ENCODE measurements at regions not wholly inside any gene's neighbourhood (a gene's known extent, or its start where the extent isn't known, plus 50 kb on each side); places are given as distances from the start of the nearest gene placed in this dataset.

- DNase-seq (ENCODE audit: low read depth, low spot score): no peak
These were observed 209.8 kb upstream of the POU2AF2 start for GRCh38 chr11:111035746-111036145.

- DNase-seq (ENCODE audit: low read depth, low spot score): no peak
These were observed 219.3 kb upstream of the POU2AF2 start for GRCh38 chr11:111026241-111026640.

DNA sequence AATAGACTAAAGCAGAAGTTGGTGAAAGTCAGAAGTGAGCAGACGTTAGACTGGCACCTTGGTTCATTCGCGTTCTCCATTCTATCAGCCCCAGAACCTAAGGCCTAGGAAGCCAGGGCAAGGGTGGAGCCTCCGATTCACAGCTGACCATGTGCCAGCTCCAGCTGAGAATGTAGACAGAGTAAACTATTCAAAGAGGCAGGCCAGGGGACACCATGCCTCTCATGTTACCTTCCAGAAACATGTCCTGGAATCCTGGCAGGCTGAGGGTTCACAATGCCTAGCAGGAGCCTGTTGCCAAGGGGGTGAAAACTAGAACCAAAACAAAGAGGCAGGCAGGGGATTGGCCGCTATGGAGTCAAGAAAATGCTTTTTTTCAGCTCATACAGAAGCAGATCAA lies 224.4 kb upstream of the POU2AF2 start:
- DNase-seq (ENCODE audit: low read depth, low spot score): peak; percentile 6

DNA sequence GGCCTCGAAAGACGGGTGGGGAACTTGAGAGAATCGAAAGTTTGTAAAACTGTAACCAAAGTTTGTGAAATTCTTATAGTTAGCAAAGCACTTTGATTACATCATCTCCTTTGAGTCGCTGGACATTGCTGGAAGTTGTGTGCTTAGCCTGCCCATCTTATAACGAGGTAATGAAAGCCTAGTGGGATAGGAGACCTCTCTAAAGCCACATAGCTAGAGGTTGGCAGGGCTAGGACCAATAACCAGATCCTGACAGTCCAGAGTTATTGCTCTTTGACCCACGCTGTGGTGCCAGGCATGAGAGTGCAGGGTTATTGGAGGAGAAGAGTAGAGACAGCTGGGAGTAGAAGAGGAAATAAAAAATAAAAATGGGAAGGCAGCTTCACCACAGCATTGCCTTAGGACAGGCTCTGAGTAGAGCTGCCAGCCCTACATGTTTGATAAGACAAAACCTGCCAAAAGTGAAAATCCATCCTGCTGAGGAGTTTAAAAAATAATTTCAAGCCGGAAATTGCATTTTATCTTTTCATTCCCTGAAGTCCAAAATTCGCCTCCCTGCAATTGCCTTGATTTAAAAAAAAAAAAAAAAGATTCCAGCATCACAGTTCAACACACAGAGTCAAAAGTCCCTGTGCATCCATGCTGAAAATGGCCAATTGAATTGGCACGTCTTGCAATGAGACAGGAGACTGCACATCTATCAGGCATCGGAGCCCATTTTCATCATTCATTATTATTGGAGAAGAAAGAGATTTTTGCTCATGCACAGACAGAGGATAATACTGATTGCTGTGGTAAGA lies 225.5 kb upstream of the POU2AF2 start:
- DNase-seq (ENCODE audit: low read depth, low spot score): no peak

DNA sequence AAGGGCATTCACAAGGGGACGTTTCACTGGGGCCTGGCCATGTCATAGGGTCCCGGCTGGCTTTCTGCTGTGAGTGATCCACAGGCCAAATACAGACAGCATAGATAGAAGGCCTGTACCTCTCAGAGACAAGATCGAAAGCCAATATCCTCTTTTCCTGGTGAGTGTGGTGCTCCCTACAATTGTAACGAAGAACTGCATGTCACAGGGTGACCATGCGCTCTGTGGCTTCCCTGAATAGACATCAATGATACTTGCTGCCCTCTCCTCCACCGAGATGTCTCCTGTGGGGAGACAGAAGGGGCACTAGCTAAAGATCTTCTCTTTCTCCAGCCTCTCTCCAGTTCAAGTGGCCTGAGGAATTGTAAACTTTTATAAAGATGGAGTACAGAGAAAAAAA lies 226.1 kb upstream of the POU2AF2 start:
- DNase-seq (ENCODE audit: low read depth, low spot score): no peak

- no peak for DNase-seq (ENCODE audit: low read depth, low spot score)
These were observed 227.0 kb upstream of the POU2AF2 start for GRCh38 chr11:111018566-111018965.

GRCh38 chr11:111012491-111012890 lies 233.0 kb upstream of the POU2AF2 start:
- no peak for DNase-seq (ENCODE audit: low read depth, low spot score)

GRCh38 chr11:111011275-111011594 lies 234.3 kb upstream of the POU2AF2 start:
- DNase-seq (ENCODE audit: low read depth, low spot score): no peak

DNA sequence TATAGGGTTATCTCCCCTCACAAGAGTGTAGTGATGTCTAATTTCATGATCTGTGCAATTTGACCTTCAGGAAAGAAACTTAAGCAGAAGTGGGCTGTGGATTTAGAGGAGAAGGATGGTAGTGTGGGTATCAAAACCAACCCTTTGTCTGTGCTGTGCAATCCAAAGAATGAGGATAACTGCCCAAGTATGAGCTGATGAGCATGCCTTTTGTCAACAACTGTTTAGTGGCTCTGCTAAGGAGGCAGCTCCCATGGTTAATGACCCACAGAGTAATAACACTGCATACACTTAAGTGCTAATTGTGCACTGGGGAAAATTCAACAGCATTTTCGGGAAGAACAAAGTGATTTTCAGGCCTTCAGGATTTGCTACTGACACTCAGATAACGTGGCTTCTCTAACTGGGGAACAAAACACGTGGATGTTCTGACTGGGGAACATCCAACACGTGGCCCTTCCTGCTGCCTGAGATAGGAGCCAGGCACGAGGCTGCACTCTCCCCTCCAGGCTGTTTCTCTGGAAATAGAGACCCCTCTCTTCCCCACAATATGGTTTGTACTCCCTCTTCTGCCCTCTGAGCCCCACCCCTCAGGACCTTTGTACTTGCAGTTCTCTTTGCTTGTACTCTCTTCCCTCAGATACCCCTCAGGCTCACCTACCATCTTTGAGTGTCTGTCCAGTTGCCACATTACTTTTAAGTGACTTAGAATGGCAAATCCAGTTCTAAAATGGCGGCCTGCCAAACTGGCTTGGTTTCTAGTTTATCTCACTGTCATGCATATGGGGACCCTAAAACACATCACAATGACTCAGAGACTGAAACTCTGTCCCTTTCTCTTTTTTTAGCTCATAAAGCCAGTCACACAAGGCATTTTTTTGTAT lies 234.9 kb upstream of the POU2AF2 start:
- no peak for DNase-seq (ENCODE audit: low read depth, low spot score)

GRCh38 chr11:111006227-111006626 lies 239.3 kb upstream of the POU2AF2 start:
- DNase-seq (ENCODE audit: low read depth, low spot score): no peak

DNA sequence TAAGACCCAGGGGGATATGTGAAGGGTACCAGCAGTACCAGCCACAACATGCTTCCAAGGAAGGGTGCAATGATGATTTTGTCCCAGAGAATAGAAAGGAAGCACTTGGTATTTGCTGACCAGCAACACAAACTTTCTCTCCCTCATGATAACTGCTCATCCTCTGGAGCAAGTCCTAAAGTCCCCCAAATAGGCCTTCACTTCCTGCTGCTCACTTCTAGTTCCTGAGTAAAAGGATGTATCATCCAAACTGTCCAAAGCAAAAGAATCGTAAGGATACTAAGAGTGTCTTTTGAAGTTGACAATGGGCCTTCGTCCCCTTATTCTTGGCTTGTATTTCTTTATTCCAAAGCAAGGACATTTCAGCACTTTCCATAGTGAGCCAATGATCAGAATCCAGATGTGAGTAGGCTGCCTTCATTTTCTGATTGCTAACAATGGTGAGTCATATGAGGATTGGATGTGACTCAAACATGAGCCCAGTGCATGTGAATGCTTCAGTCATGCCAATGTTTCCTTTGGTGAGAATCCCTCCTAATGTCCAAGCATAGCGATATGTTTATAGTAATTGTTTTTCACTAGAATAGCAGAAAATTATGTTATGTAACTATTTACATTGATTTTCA lies 243.4 kb upstream of the POU2AF2 start:
- DNase-seq (ENCODE audit: low read depth, low spot score): no peak

- DNase-seq (ENCODE audit: low read depth, low spot score): no peak
These were observed 244.5 kb upstream of the POU2AF2 start for GRCh38 chr11:111001081-111001430.

GRCh38 chr11:111000400-111001080 lies 245.0 kb upstream of the POU2AF2 start:
- DNase-seq (ENCODE audit: low read depth, low spot score): no peak

DNA sequence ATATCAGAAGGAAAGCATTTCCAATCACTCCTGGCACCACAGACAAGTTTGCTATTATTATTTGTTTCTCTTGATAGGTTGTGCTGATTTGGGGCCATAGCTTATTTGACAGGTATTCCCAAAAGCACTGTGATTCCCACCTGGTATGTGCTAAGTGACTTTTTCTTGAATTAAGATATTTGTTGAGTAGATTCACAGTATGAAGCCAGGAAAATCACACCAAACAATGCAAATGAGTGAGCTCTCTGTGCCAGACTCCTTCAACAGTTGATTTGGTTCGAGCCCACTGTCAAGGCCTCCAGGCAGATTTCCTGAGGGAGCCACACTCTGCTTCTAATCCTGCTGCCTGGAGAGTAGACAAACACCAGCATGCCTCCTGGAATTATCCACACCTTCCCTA lies 253.0 kb upstream of the POU2AF2 start:
- DNase-seq (ENCODE audit: low read depth, low spot score): no peak

GRCh38 chr11:110991661-110992355 lies 253.7 kb upstream of the POU2AF2 start:
- DNase-seq (ENCODE audit: low read depth, low spot score): no peak

GRCh38 chr11:110990311-110990710 lies 255.2 kb upstream of the POU2AF2 start:
- DNase-seq (ENCODE audit: low read depth, low spot score): no peak

- DNase-seq (ENCODE audit: low read depth, low spot score): no peak
These were observed 255.9 kb upstream of the POU2AF2 start for GRCh38 chr11:110989428-110990133.

GRCh38 chr11:110988671-110989070 lies 256.9 kb upstream of the POU2AF2 start:
- DNase-seq (ENCODE audit: low read depth, low spot score): no peak

- no peak for DNase-seq (ENCODE audit: low read depth, low spot score)
These were observed 259.5 kb upstream of the POU2AF2 start for GRCh38 chr11:110986016-110986415.

- no peak for DNase-seq (ENCODE audit: low read depth, low spot score)
These were observed 260.0 kb upstream of the POU2AF2 start for GRCh38 chr11:110985547-110985946.

- DNase-seq (ENCODE audit: low read depth, low spot score): no peak
These were observed 260.8 kb upstream of the POU2AF2 start for GRCh38 chr11:110984693-110985092.
